H9 (cell line): ENCODE measurements at regions not wholly inside any gene's neighbourhood (a gene's known extent, or its start where the extent isn't known, plus 50 kb on each side); places are given as distances from the start of the nearest gene placed in this dataset.

ENCODE experiments used
- DNase-seq: peaks from one replicate; pipeline ENCODE4 v3.0.0-alpha.2; 2017
- H2AFZ ChIP-seq: one replicate; pipeline ENCODE4 v1.6.1; 2013; ENCODE audit warnings: mild to moderate bottlenecking, low read length, control low read depth, moderate library complexity
- H2AK5ac ChIP-seq: 2 replicates; pipeline ENCODE4 v1.6.1; 2013; ENCODE audit warnings: low read length, control low read depth, mixed read lengths; ENCODE audit not compliant: insufficient read length
- H2BK120ac ChIP-seq: one replicate; pipeline ENCODE4 v1.6.1; 2013; ENCODE audit warnings: low read depth, mild to moderate bottlenecking, low read length, control low read depth, inconsistent platforms; ENCODE audit not compliant: poor library complexity, severe bottlenecking
- H2BK12ac ChIP-seq: 2 replicates; pipeline ENCODE4 v1.6.1; 2013; ENCODE audit warnings: low read length, control low read depth, mixed read lengths, low read depth; ENCODE audit not compliant: insufficient read length
- H2BK15ac ChIP-seq: 2 replicates; pipeline ENCODE4 v1.6.1; 2013; ENCODE audit warnings: low read depth, low read length, control low read depth
- H2BK20ac ChIP-seq: one replicate; pipeline ENCODE4 v1.6.1; 2013; ENCODE audit warnings: low read depth, mild to moderate bottlenecking, low read length, control low read depth, inconsistent platforms; ENCODE audit not compliant: poor library complexity, severe bottlenecking
- H2BK5ac ChIP-seq: 2 replicates; pipeline ENCODE4 v1.6.1; 2013; ENCODE audit warnings: low read length, control low read depth, mixed read lengths; ENCODE audit not compliant: insufficient read length
- H3K14ac ChIP-seq: 2 replicates; pipeline ENCODE4 v1.6.1; 2013; ENCODE audit warnings: low read length, control low read depth; ENCODE audit not compliant: insufficient read depth
- H3K18ac ChIP-seq: 2 replicates; pipeline ENCODE4 v1.6.1; 2013; ENCODE audit warnings: low read depth, mild to moderate bottlenecking, mixed read lengths, low read length, control low read depth; ENCODE audit not compliant: insufficient read length
- H3K23ac ChIP-seq: 2 replicates; pipeline ENCODE4 v1.6.1; 2013; ENCODE audit warnings: low read length, control low read depth, mixed read lengths, low read depth; ENCODE audit not compliant: insufficient read length
- H3K23me2 ChIP-seq: 2 replicates; pipeline ENCODE4 v1.6.1; 2013; ENCODE audit warnings: low read depth, mild to moderate bottlenecking, mixed read lengths, low read length, control low read depth; ENCODE audit not compliant: insufficient read length, poor library complexity, severe bottlenecking
- H3K27ac ChIP-seq: 2 replicates; pipeline ENCODE4 v1.5.1; 2013; ENCODE audit warnings: low read length, control low read depth, mixed read lengths, low read depth; ENCODE audit not compliant: insufficient read length
- H3K27me3 ChIP-seq: 2 replicates; pipeline ENCODE4 v1.6.1; 2013; ENCODE audit warnings: low read length, control low read depth, inconsistent platforms; ENCODE audit not compliant: insufficient read depth
- H3K4ac ChIP-seq: 2 replicates; pipeline ENCODE4 v1.6.1; 2013; ENCODE audit warnings: low read depth, mild to moderate bottlenecking, control low read depth, inconsistent platforms, low read length, moderate library complexity
- H3K4me1 ChIP-seq: 2 replicates; pipeline ENCODE4 v1.6.1; 2013; ENCODE audit warnings: low read length, control low read depth, inconsistent platforms; ENCODE audit not compliant: insufficient read depth
- H3K4me2 ChIP-seq: 2 replicates; pipeline ENCODE4 v1.6.1; 2013; ENCODE audit warnings: low read length, control low read depth, mixed read lengths; ENCODE audit not compliant: insufficient read length, insufficient read depth
- H3K56ac ChIP-seq: 2 replicates; pipeline ENCODE4 v1.6.1; 2013; ENCODE audit warnings: low read depth, mild to moderate bottlenecking, mixed read lengths, low read length, control low read depth; ENCODE audit not compliant: insufficient read length
- H3K79me1 ChIP-seq: 2 replicates; pipeline ENCODE4 v1.6.1; 2013; ENCODE audit warnings: low read depth, mild to moderate bottlenecking, moderate library complexity, low read length, control low read depth, inconsistent platforms; ENCODE audit not compliant: insufficient read depth, poor library complexity, severe bottlenecking
- H3K79me2 ChIP-seq: 2 replicates; pipeline ENCODE4 v1.6.1; 2013; ENCODE audit warnings: low read length, control low read depth, inconsistent platforms; ENCODE audit not compliant: insufficient read depth
- H3K9ac ChIP-seq: 2 replicates; pipeline ENCODE4 v1.6.1; 2013; ENCODE audit warnings: low read length, control low read depth, mixed read lengths; ENCODE audit not compliant: insufficient read length; ENCODE audit errors: extremely low read depth
- H3K9me3 ChIP-seq: one replicate; pipeline ENCODE4 v1.6.1; 2013; ENCODE audit warnings: low read depth, low read length, inconsistent platforms; ENCODE audit not compliant: control insufficient read depth
- H3T11ph ChIP-seq: one replicate; pipeline ENCODE4 v1.6.1; 2013; ENCODE audit warnings: mild to moderate bottlenecking, low read length, control low read depth, inconsistent platforms
- H4K20me1 ChIP-seq: one replicate; pipeline ENCODE4 v1.6.1; 2013; ENCODE audit not compliant: control insufficient read depth, insufficient read length, insufficient read depth
- H4K5ac ChIP-seq: 2 replicates; pipeline ENCODE4 v1.6.1; 2013; ENCODE audit warnings: low read depth, mild to moderate bottlenecking, mixed read lengths, low read length, control low read depth; ENCODE audit not compliant: insufficient read length
- H4K8ac ChIP-seq: replicated peaks from 2 replicates; pipeline ENCODE4 v1.6.1; 2013; ENCODE audit warnings: low read length, control low read depth, mixed read lengths, low read depth; ENCODE audit not compliant: insufficient read length
- H4K91ac ChIP-seq: 2 replicates; pipeline ENCODE4 v1.6.1; 2013; ENCODE audit warnings: low read depth, mild to moderate bottlenecking, moderate library complexity, mixed read lengths, low read length, control low read depth; ENCODE audit not compliant: insufficient read length
- H3K27ac Mint-ChIP-seq, 3 experiments: 2 replicates in 2 of 3; 3 replicates in 1 of 3; pipeline ENCODE4 v1.8.0; 2020 to 2021; ENCODE audit warnings: mixed read lengths in 3 of 3, mild to moderate bottlenecking in 1 of 3, moderate library complexity in 1 of 3
- H3K27me3 Mint-ChIP-seq: 2 replicates; pipeline ENCODE4 v1.8.0; 2021; ENCODE audit warnings: low read depth, mild to moderate bottlenecking, moderate library complexity, mixed read lengths
- H3K36me3 Mint-ChIP-seq, 3 experiments: 2 replicates in 2 of 3; 3 replicates in 1 of 3; pipeline ENCODE4 v1.8.0; 2020 to 2021; ENCODE audit warnings: low read depth in 3 of 3, mixed read lengths in 3 of 3; ENCODE audit not compliant: insufficient read depth in 1 of 3
- H3K4me1 Mint-ChIP-seq, 2 experiments: 2 replicates each; pipeline ENCODE4 v1.8.0; 2020; ENCODE audit warnings: mixed read lengths in 2 of 2
- H3K4me3 Mint-ChIP-seq, 2 experiments: 2 replicates in 1 of 2; 3 replicates in 1 of 2; pipeline ENCODE4 v1.8.0; 2020 to 2021; ENCODE audit warnings: mild to moderate bottlenecking in 2 of 2, mixed read lengths in 2 of 2, moderate library complexity in 1 of 2
- H3K9me3 Mint-ChIP-seq, 2 experiments: 2 replicates in 1 of 2; 3 replicates in 1 of 2; pipeline ENCODE4 v1.8.0; 2020; ENCODE audit warnings: mild to moderate bottlenecking in 2 of 2, mixed read lengths in 2 of 2, moderate library complexity in 1 of 2
- WGBS: extraction: QIAGEN DNeasy Blood & Tissue Kit; methylation state at CpG from one replicate; pipeline ENCODE4 v1.1.7; 2013; ENCODE audit warnings: missing lambda C conversion rate, low lambda C conversion rate, mixed read lengths; ENCODE audit not compliant: insufficient read length; ENCODE audit errors: extremely low coverage; 5-methylcytosine and 5-hydroxymethylcytosine counted together
- TF ChIP-seq, protein P1 (sequence below): fragments of 200-600 bp; sonication (generic); conservative IDR thresholded peaks from 3 replicates; pipeline ENCODE4 v1.8.0; 2021; ENCODE audit warnings: antibody characterized with exemption, mild to moderate bottlenecking

DNA sequence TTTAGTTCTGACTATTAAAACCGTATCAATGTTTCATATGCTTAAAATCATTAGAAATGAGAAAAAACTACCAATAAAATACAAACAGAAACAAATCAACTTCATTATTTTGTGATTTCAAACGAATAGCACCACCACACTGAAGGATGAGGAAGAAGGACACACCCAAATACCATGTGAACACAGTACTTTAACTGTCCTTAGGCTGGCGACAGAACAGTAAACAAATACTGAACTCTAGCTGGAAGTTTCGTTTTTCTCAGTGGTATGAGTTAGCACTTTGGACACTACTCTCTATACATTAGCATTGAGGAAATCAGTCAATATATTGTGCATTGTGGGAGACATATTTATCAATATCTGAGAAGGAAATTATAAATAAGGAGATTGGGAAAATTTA lies 202.4 kb upstream of the AGAP1 start:
- Mint-ChIP-seq H3K9me3 (peaks cover 0 to under 1% of the 10 kb centered on the region in 2 experiments; a peak in 3 of 5 replicates), H3K4me1 (peaks cover 3 to 5% of the 10 kb centered on the region in 2 experiments; a peak in 2 of 4 replicates), H3K27ac (no peak overlapping the region), H3K27me3 (peaks cover 9% of the 10 kb centered on the region), H3K36me3 (no peaks in the 10 kb centered on the region; a peak in 2 of 7 replicates), H3K4me3 (no peak overlapping the region)
- H3K27me3 ChIP-seq, result no peaks in the 10 kb centered on the region
- no peaks in the 10 kb centered on the region for H4K20me1 ChIP-seq
- no peak overlapping the region for H2BK15ac ChIP-seq
- H2AK5ac ChIP-seq, result no peak overlapping the region
- no peak overlapping the region for H3T11ph ChIP-seq
- TF ChIP-seq, protein P1, sequence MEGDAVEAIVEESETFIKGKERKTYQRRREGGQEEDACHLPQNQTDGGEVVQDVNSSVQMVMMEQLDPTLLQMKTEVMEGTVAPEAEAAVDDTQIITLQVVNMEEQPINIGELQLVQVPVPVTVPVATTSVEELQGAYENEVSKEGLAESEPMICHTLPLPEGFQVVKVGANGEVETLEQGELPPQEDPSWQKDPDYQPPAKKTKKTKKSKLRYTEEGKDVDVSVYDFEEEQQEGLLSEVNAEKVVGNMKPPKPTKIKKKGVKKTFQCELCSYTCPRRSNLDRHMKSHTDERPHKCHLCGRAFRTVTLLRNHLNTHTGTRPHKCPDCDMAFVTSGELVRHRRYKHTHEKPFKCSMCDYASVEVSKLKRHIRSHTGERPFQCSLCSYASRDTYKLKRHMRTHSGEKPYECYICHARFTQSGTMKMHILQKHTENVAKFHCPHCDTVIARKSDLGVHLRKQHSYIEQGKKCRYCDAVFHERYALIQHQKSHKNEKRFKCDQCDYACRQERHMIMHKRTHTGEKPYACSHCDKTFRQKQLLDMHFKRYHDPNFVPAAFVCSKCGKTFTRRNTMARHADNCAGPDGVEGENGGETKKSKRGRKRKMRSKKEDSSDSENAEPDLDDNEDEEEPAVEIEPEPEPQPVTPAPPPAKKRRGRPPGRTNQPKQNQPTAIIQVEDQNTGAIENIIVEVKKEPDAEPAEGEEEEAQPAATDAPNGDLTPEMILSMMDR, result no peak
- no peak for DNase-seq
- H3K9ac ChIP-seq, result no peak overlapping the region
- no peak overlapping the region for H4K8ac ChIP-seq
- no peak overlapping the region for H3K4ac ChIP-seq
- H4K5ac ChIP-seq, result no peak overlapping the region
- no peak overlapping the region for H3K18ac ChIP-seq
- no peak overlapping the region for H3K56ac ChIP-seq
- no peak overlapping the region for H4K91ac ChIP-seq
- no peaks in the 10 kb centered on the region for H3K9me3 ChIP-seq
- no peaks in the 10 kb centered on the region for H3K23me2 ChIP-seq
- no CpG with 5 or more reads among the region's 4 CpGs for WGBS
- H2BK12ac ChIP-seq, result no peak overlapping the region
- no peak overlapping the region for H2BK5ac ChIP-seq
- no peak overlapping the region for H3K23ac ChIP-seq
- H3K4me2 ChIP-seq, result no peak overlapping the region
- H3K79me1 ChIP-seq, result no peaks in the 10 kb centered on the region
- H2BK120ac ChIP-seq, result no peak overlapping the region
- no peaks in the 10 kb centered on the region for H3K79me2 ChIP-seq
- no peak overlapping the region for H3K27ac ChIP-seq
- H3K14ac ChIP-seq, result no peak overlapping the region
- no peak overlapping the region for H2AFZ ChIP-seq
- no peaks in the 10 kb centered on the region for H3K4me1 ChIP-seq
- no peak overlapping the region for H2BK20ac ChIP-seq
